IMR-90 (cell line): ENCODE measurements at regions not wholly inside any gene's neighbourhood (a gene's known extent, or its start where the extent isn't known, plus 50 kb on each side); places are given as distances from the start of the nearest gene placed in this dataset.

Source experiments
- ATAC-seq: fragments of 200-7000 bp; cut with Tn5 transposase; 2 replicates; pipeline ENCODE4 v1.9.1; 2020; ENCODE audit warnings: low read depth, mild to moderate bottlenecking, moderate library complexity
- BruUV-seq: library from RNA; stranded (reverse); fragments of 400-500 nt; replicated peaks from 2 replicates; lab custom pipeline; 2021; lab: Mats Ljungman, UMichigan
- CTCF ChIA-PET: fragments of 300-600 bp; formaldehyde crosslinking; extraction: SDS; loops from one replicate; lab custom pipeline; 2021; ENCODE audit warnings: antibody characterized with exemption; lab: Yijun Ruan, JAX
- POLR2A ChIA-PET: fragments of 300-600 bp; sonication (Branson Sonifier 250); formaldehyde crosslinking; loops from one replicate; lab custom pipeline; 2022; ENCODE audit warnings: antibody characterized with exemption; ENCODE audit not compliant: unreplicated experiment; lab: Charles Lee
- DNase-seq: peaks from one replicate; pipeline ENCODE4 v3.0.0; 2013
- H2AFZ ChIP-seq: replicated peaks from 2 replicates; pipeline ENCODE3; 2013; ENCODE audit warnings: low read length, mild to moderate bottlenecking; ENCODE audit not compliant: poor library complexity
- H2AK5ac ChIP-seq: 2 replicates; pipeline ENCODE4 v1.6.1; 2013; ENCODE audit warnings: low read depth, low read length, inconsistent platforms
- H2AK9ac ChIP-seq: replicated peaks from 2 replicates; pipeline ENCODE3; 2013; ENCODE audit warnings: mild to moderate bottlenecking, low read depth, low read length, moderate library complexity; ENCODE audit not compliant: poor library complexity
- H2BK120ac ChIP-seq: 2 replicates; pipeline ENCODE4 v1.6.1; 2013; ENCODE audit warnings: low read depth, low read length, inconsistent platforms
- H2BK15ac ChIP-seq: 3 replicates; pipeline ENCODE4 v1.6.1; 2013; ENCODE audit warnings: low read depth, low read length, inconsistent platforms
- H2BK20ac ChIP-seq: 2 replicates; pipeline ENCODE4 v1.6.1; 2013; ENCODE audit warnings: low read depth, mild to moderate bottlenecking, inconsistent platforms, low read length, moderate library complexity
- H2BK5ac ChIP-seq: 2 replicates; pipeline ENCODE4 v1.6.1; 2013; ENCODE audit warnings: mild to moderate bottlenecking, low read depth, low read length, inconsistent platforms; ENCODE audit not compliant: poor library complexity, severe bottlenecking
- H3K14ac ChIP-seq: replicated peaks from 2 replicates; pipeline ENCODE4 v1.6.1; 2013; ENCODE audit warnings: low read depth, low read length, inconsistent platforms
- H3K18ac ChIP-seq: 2 replicates; pipeline ENCODE4 v1.6.1; 2013; ENCODE audit warnings: low read depth, low read length, control low read depth
- H3K23ac ChIP-seq: 2 replicates; pipeline ENCODE4 v1.6.1; 2013; ENCODE audit warnings: low read depth, low read length, inconsistent platforms
- H3K27ac ChIP-seq: 2 replicates; pipeline ENCODE4 v1.5.1; 2013; ENCODE audit warnings: mild to moderate bottlenecking, control low read depth, low read length; ENCODE audit not compliant: insufficient read depth
- H3K27me3 ChIP-seq: 2 replicates; pipeline ENCODE4 v1.6.1; 2013; ENCODE audit warnings: low read length; ENCODE audit not compliant: control insufficient read depth, insufficient read depth
- H3K36me3 ChIP-seq: 2 replicates; pipeline ENCODE4 v1.6.1; 2013; ENCODE audit warnings: low read length, mixed read lengths; ENCODE audit not compliant: control insufficient read depth, insufficient read depth
- H3K4ac ChIP-seq: 2 replicates; pipeline ENCODE4 v1.6.1; 2013; ENCODE audit warnings: low read depth, low read length, inconsistent platforms
- H3K4me1 ChIP-seq: 2 replicates; pipeline ENCODE4 v1.6.1; 2013; ENCODE audit warnings: low read length, mixed read lengths; ENCODE audit not compliant: control insufficient read depth, insufficient read depth
- H3K4me2 ChIP-seq: 2 replicates; pipeline ENCODE4 v1.6.1; 2013; ENCODE audit warnings: low read depth, mild to moderate bottlenecking, control low read depth, low read length, moderate library complexity
- H3K4me3 ChIP-seq: 2 replicates; pipeline ENCODE4 v1.5.1; 2013; ENCODE audit warnings: low read depth, mild to moderate bottlenecking, control low read depth, low read length, moderate library complexity; ENCODE audit not compliant: insufficient read depth
- H3K56ac ChIP-seq: 2 replicates; pipeline ENCODE4 v1.6.1; 2013; ENCODE audit warnings: low read length, inconsistent platforms; ENCODE audit not compliant: insufficient read depth; ENCODE audit errors: extremely low read depth
- H3K79me1 ChIP-seq, 2 experiments: 2 replicates each; pipeline ENCODE4 v1.6.1; 2013; ENCODE audit warnings: low read length in 2 of 2, inconsistent platforms in 1 of 2, low read depth in 1 of 2
- H3K9ac ChIP-seq: 2 replicates; pipeline ENCODE4 v1.6.1; 2013; ENCODE audit warnings: low read depth, low read length, control low read depth
- H3K9me1 ChIP-seq: 2 replicates; pipeline ENCODE4 v1.6.1; 2013; ENCODE audit warnings: low read length, inconsistent platforms; ENCODE audit not compliant: insufficient read depth
- H3K9me3 ChIP-seq: 2 replicates; pipeline ENCODE4 v1.6.1; 2013; ENCODE audit warnings: low read length; ENCODE audit not compliant: control insufficient read depth, insufficient read depth
- H4K20me1 ChIP-seq: 2 replicates; pipeline ENCODE4 v1.6.1; 2013; ENCODE audit warnings: low read length, inconsistent platforms; ENCODE audit not compliant: insufficient read depth
- H4K5ac ChIP-seq: 2 replicates; pipeline ENCODE4 v1.6.1; 2013; ENCODE audit warnings: mild to moderate bottlenecking, low read depth, low read length, control low read depth
- H4K8ac ChIP-seq, 2 experiments: 2 replicates each; pipeline ENCODE4 v1.6.1; 2013; ENCODE audit warnings: low read depth in 2 of 2, low read length in 2 of 2, control low read depth in 1 of 2, inconsistent platforms in 1 of 2
- H4K91ac ChIP-seq: 2 replicates; pipeline ENCODE4 v1.6.1; 2013; ENCODE audit warnings: low read depth, low read length, inconsistent platforms; ENCODE audit not compliant: insufficient read depth
- MAFK ChIP-seq: IDR thresholded peaks from 2 replicates; pipeline ENCODE4 v1.6.1; 2012; ENCODE audit warnings: low read depth, low read length, improper control_type of control experiment
- WGBS, 2 experiments: methylation state at CpG; one replicate each; pipeline versions ENCODE4 v1.1.5 to v1.1.7; 2013; ENCODE audit warnings: missing lambda C conversion rate in 2 of 2; ENCODE audit not compliant: insufficient read length in 1 of 2; ENCODE audit errors: extremely low coverage in 2 of 2; 5-methylcytosine and 5-hydroxymethylcytosine counted together
- dilution Hi-C: fragments of 300-500 bp; cut with HindIII; formaldehyde crosslinking; loops from one replicate; pipeline ENCODE4 v1.14.3; 2018; ENCODE audit warnings: low sequenced_read_pairs; ENCODE audit not compliant: unreplicated experiment
- in situ Hi-C: fragments of 300-500 bp; cut with MboI; formaldehyde crosslinking; loops from 3 replicates; pipeline ENCODE4 v1.14.3; 2019; ENCODE audit warnings: low sequenced_read_pairs, inconsistent platforms, mixed read lengths
- intact Hi-C: fragments of 100-400 bp; cut with micrococcal nuclease; formaldehyde crosslinking; loops from 2 replicates; pipeline ENCODE4 v1.10.0; 2022

- WGBS, 2 experiments = no CpG with 5 or more reads among the region's 1 CpG
- no peak overlapping the region for H3K4me3 ChIP-seq
Observed at GRCh38 chr11:87739766-87740165, 435.5 kb downstream of the RAB38 start.

More at GRCh38 chr11:87739766-87740165, 435.5 kb downstream of the RAB38 start:
- Histone ChIP-seq H3K4me2 (no peak overlapping the region), H2AK9ac (no peak overlapping the region), H2BK15ac (no peak overlapping the region), H2AFZ (no peak overlapping the region), H4K91ac (no peak overlapping the region), H3K27ac (no peak overlapping the region), H3K79me1 (no peaks in the 10 kb centered on the region), H2AK5ac (no peak overlapping the region), H3K9me1 (no peaks in the 10 kb centered on the region), H3K4me1 (no peaks in the 10 kb centered on the region), H4K8ac (no peak overlapping the region), H2BK20ac (no peak overlapping the region), H3K14ac (no peak overlapping the region), H3K9me3 (no peaks in the 10 kb centered on the region), H3K18ac (no peak overlapping the region), H3K56ac (no peak overlapping the region), H3K4ac (no peak overlapping the region), H3K23ac (no peak overlapping the region), H3K9ac (no peak overlapping the region), H4K5ac (no peak overlapping the region), H3K27me3 (no peaks in the 10 kb centered on the region), H3K36me3 (no peaks in the 10 kb centered on the region), H4K20me1 (no peaks in the 10 kb centered on the region), H2BK120ac (no peak overlapping the region), H2BK5ac (no peak overlapping the region)
- intact Hi-C loops = loop anchor here (5.0 kb wide), 1 partner anchor 1148 kb away; no protein-coding TSS in a partner anchor
- CTCF ChIA-PET = no interaction called here
- POLR2A ChIA-PET = no interaction called here
- TF ChIP-seq MAFK = no peak
- peak; percentile 1 for DNase-seq
- ATAC-seq = no peak
- no TSS peak for BruUV-seq
- dilution Hi-C loops = no loop called here
- in situ Hi-C loops = no loop called here
